GM12874 (cell line): ENCODE measurements at regions not wholly inside any gene's neighbourhood (a gene's known extent, or its start where the extent isn't known, plus 50 kb on each side); places are given as distances from the start of the nearest gene placed in this dataset.

Source experiments
- TF ChIP-seq, protein P1 (sequence below): IDR thresholded peaks from 2 replicates; pipeline ENCODE4 v1.5.1; 2011; ENCODE audit warnings: low read depth, mild to moderate bottlenecking, control low read depth, low read length, moderate library complexity; ENCODE audit not compliant: insufficient read depth

DNA sequence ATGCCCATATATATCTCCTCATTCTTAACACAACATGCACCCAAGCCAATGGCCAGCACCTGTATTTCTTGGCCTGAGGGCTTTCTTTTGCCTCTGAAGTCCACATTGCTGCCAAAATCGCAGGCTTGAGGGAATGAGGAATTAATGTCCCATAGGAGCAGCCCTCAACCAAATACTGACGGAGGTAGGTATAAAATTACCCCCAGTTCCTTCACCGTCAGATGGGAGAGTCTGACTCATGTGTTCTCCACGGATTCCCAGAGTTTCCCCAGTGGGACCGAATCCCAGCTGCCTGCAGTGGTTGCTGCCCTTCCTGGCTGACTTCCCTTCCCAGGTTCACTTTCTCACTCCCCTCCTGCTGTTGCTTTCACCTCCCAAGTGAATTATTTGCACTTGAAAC is 602.2 kb upstream of the NOX3 start:
- TF ChIP-seq, protein P1, sequence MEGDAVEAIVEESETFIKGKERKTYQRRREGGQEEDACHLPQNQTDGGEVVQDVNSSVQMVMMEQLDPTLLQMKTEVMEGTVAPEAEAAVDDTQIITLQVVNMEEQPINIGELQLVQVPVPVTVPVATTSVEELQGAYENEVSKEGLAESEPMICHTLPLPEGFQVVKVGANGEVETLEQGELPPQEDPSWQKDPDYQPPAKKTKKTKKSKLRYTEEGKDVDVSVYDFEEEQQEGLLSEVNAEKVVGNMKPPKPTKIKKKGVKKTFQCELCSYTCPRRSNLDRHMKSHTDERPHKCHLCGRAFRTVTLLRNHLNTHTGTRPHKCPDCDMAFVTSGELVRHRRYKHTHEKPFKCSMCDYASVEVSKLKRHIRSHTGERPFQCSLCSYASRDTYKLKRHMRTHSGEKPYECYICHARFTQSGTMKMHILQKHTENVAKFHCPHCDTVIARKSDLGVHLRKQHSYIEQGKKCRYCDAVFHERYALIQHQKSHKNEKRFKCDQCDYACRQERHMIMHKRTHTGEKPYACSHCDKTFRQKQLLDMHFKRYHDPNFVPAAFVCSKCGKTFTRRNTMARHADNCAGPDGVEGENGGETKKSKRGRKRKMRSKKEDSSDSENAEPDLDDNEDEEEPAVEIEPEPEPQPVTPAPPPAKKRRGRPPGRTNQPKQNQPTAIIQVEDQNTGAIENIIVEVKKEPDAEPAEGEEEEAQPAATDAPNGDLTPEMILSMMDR, result no peak

DNA sequence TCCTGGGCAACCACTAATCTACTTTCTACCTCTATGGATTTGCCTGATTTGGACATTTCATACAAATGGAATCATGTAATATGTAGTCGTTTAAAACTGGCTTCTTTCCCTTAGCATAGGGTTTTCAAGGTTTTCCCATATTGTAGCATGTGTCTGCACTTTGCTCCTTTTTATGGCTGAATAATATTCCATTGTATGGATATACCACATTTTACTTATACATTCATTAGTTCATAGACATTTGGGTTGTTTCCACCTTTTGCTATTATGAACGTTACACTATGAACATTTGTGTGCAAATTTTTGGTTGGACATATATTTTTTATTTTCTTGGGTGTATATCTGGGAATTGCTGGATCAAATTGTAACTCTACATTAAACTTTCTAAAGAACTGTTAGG is 600.4 kb upstream of the NOX3 start:
- TF ChIP-seq, protein P1, result no peak

DNA sequence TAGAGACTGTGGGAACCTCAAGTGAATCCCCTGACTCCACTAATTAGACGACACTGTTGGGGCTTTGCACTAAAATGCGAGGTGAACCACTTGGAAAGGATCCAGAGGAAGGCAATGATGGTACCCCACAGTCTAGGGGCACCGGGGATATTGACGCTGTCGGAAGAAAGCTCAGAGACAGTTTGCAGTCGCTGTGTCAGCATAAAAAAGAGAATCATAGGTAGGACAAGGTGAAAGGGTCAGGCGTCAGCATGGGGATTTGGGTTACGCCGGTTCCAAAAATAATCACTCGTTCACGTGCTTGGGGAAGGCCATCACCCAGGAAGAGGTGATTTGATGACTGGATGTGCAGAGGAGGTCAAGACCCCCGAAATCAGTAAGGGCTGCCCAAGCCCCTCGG is 598.0 kb upstream of the NOX3 start:
- TF ChIP-seq, protein P1, result no peak

DNA sequence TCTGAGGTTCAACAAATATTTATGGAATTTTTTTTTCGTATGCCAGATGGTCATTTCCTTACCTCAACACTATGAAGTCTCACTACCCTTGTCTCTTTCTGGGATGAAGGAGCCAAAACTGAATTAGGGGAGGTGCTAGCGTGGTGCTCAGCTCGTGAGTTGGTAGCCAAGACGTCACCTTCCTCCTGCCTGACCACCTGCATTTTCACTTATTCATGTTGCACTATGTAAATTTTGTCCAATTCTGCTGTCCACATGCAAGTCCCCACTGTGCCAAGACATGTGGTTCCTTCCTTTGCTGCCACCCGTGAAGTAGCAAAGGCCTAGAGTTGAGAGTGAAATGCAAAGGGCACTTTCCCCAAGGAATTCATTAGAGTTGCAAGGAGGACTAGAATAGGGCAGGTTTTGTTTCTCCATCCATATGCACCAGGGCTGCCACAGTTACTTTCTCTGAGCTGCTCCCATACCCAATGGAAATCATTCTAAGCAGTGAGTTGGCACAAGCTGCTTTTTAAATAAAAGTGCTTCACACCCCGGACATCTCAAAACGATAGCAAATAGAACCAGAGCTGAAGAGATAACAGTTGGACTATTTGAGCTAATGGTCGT is 591.3 kb upstream of the NOX3 start:
- TF ChIP-seq, protein P1, result no peak

DNA sequence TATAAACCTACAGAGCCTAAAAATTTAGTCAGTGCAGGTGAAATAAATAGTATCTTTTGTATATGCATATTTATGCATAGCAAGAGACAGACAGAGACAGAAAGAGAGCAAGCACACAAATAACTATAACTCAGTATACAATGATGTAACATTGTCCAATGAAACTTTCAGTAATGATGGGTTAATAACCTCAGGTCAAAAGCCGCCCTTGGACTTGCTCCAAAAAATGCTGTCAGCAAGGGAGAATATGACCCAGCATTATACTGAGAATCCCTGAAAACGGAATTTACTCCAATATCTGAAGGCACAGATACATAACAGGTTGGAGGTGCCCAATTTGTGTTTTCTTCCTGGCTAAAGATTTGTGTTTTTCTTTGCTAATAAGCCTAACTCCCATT is 590.6 kb upstream of the NOX3 start:
- TF ChIP-seq, protein P1, result no peak

DNA sequence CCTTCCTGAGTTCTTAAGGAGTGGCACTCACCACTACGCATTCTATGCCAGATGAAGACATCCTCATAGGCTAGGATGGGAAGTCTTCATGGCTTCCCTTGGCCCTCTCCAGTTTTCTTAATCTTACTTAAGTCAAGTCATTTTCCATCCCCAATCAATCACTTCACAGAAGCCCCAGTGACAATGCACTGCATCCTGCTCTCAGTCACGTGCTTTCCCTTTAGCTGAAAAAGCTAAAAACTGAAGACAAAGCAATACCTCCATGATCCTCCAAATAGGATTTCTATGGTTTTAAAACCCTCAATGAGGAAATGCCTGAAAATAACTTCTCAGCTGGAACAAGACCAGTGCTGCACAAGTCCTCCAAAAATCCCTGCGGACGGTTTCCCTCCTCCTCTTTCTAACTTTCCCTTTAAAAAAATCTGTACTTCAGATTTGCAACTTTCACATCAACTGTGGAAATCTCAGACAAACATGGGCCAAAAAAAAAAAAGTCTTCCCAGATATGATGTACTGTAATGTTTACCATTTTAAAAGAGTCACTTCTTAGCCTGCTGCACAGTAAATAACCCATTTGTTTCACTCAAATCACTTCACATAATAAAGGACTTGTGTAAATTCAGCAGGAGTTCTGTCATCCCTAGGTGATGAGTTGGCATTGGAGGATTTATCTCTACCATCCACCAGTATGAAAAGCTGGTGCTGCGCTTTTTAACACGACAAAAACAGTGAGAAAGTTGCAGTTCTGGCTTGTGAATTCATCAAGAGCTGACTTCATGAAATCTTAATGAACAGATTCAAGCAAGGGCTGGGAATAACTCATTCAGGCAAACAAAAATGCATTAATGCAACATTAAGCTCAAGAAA is 590.0 kb upstream of the NOX3 start:
- TF ChIP-seq, protein P1, result no peak

DNA sequence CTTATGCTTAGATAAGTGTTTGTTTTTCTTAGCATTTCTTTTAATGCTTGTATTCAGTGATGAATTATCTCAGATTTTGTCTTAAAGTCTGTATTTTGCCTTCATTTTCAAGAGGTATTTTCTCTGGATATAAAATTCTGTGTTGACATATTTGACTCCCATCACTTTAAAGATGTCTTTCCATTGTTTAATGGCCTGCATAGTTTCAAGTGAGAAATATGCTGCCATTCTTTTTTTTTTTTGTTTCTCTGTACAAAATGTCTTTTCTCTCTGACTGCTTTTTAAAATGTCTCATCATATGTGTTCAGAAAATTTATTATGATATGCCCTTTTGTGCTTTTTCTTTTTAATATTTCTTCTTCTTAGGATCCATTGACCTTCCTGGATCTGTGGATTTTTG is 578.0 kb upstream of the NOX3 start:
- TF ChIP-seq, protein P1, result no peak
